H1 (cell line): ENCODE measurements at regions not wholly inside any gene's neighbourhood (a gene's known extent, or its start where the extent isn't known, plus 50 kb on each side); places are given as distances from the start of the nearest gene placed in this dataset.

ENCODE experiments used
- CTCF ChIA-PET: fragments of 300-600 bp; sonication (Branson Sonifier 250); formaldehyde crosslinking; loops from one replicate; lab custom pipeline; 2021; ENCODE audit not compliant: partially characterized antibody; lab: Charles Lee
- POLR2A ChIA-PET: fragments of 300-600 bp; sonication (Branson Sonifier 250); formaldehyde crosslinking; loops from one replicate; lab custom pipeline; 2021; ENCODE audit warnings: inconsistent platforms; ENCODE audit not compliant: partially characterized antibody; lab: Charles Lee
- DNase-seq, 2 experiments: peaks; one replicate each; pipeline versions ENCODE4 v3.0.0 to v3.0.0-alpha.2; 2010 to 2022; ENCODE audit warnings: low spot score in 2 of 2, low read depth in 1 of 2, mixed read lengths in 1 of 2
- FAIRE-seq: peaks from 2 replicates; lab custom pipeline; 2011; peaks lifted over from hg19 to GRCh38; lab: Jason Lieb, UNC
- H2AFZ ChIP-seq: 2 replicates; pipeline ENCODE4 v1.8.1; 2012; ENCODE audit warnings: low read length, inconsistent platforms
- H2AK5ac ChIP-seq: 2 replicates; pipeline ENCODE4 v1.6.1; 2013; ENCODE audit warnings: low read depth, low read length
- H2BK120ac ChIP-seq: replicated peaks from 2 replicates; pipeline ENCODE3; 2013; ENCODE audit warnings: low read depth, low read length, inconsistent platforms
- H2BK12ac ChIP-seq: 2 replicates; pipeline ENCODE4 v1.6.1; 2013; ENCODE audit warnings: low read depth, low read length
- H2BK15ac ChIP-seq: 2 replicates; pipeline ENCODE4 v1.6.1; 2013; ENCODE audit warnings: low read length
- H2BK20ac ChIP-seq: 2 replicates; pipeline ENCODE4 v1.6.1; 2013; ENCODE audit warnings: low read length
- H2BK5ac ChIP-seq: 2 replicates; pipeline ENCODE4 v1.6.1; 2013; ENCODE audit warnings: low read depth, low read length
- H3K14ac ChIP-seq: 2 replicates; pipeline ENCODE4 v1.6.1; 2013; ENCODE audit warnings: inconsistent platforms; ENCODE audit not compliant: insufficient read length
- H3K18ac ChIP-seq: 2 replicates; pipeline ENCODE4 v1.6.1; 2013; ENCODE audit warnings: low read length; ENCODE audit errors: extremely low read depth
- H3K23ac ChIP-seq: 2 replicates; pipeline ENCODE4 v1.6.1; 2013; ENCODE audit warnings: inconsistent platforms; ENCODE audit not compliant: insufficient read length
- H3K23me2 ChIP-seq: 2 replicates; pipeline ENCODE4 v1.6.1; 2013; ENCODE audit warnings: low read depth, low read length
- H3K27ac ChIP-seq: 2 replicates; pipeline ENCODE4 v1.6.1; 2011; ENCODE audit warnings: low read depth, low read length, inconsistent platforms
- H3K27me3 ChIP-seq, 4 experiments: replicated peaks in 1 of 4; 1 replicate in 1 of 4; 2 replicates in 3 of 4; pipeline versions ENCODE4 v1.6.1 to v1.8.1; 2011 to 2013; ENCODE audit warnings: low read length in 3 of 4, mild to moderate bottlenecking in 3 of 4, inconsistent platforms in 2 of 4, mixed read lengths in 2 of 4, moderate library complexity in 1 of 4; ENCODE audit not compliant: control insufficient read depth in 3 of 4, insufficient read depth in 3 of 4; ENCODE audit errors: extremely low read depth in 1 of 4
- H3K36me3 ChIP-seq, 4 experiments: 2 replicates each; pipeline versions ENCODE4 v1.6.1 to v1.8.1; 2011 to 2013; ENCODE audit warnings: mild to moderate bottlenecking in 4 of 4, low read length in 3 of 4, moderate library complexity in 2 of 4, control low read depth in 1 of 4, inconsistent platforms in 1 of 4; ENCODE audit not compliant: insufficient read depth in 4 of 4, control insufficient read depth in 2 of 4
- H3K4ac ChIP-seq: replicated peaks from 2 replicates; pipeline ENCODE3; 2013; ENCODE audit warnings: low read length, low read depth, mixed read lengths, inconsistent platforms; ENCODE audit not compliant: insufficient read length
- H3K4me1 ChIP-seq, 4 experiments: replicated peaks in 1 of 4; 1 replicate in 1 of 4; 2 replicates in 3 of 4; pipeline versions ENCODE4 v1.6.1 to v1.8.1; 2011 to 2013; ENCODE audit warnings: low read length in 3 of 4, inconsistent platforms in 2 of 4, mixed read lengths in 1 of 4; ENCODE audit not compliant: insufficient read depth in 4 of 4, control insufficient read depth in 3 of 4
- H3K4me2 ChIP-seq, 2 experiments: 2 replicates each; pipeline versions ENCODE4 v1.6.1 to v1.8.1; 2011 to 2013; ENCODE audit warnings: low read depth in 2 of 2, low read length in 2 of 2, control low read depth in 1 of 2, inconsistent platforms in 1 of 2, mild to moderate bottlenecking in 1 of 2; ENCODE audit not compliant: insufficient read depth in 1 of 2
- H3K4me3 ChIP-seq, 4 experiments: fragments of 200-600, 300-600 bp in 1 of 4; sonication (generic), shearing (Covaris generic), sonication (Bioruptor Twin) in 1 of 4; 2 replicates each; pipeline versions ENCODE4 v1.5.1 to v1.8.1; 2011 to 2016; ENCODE audit warnings: low read length in 4 of 4, low read depth in 3 of 4, control low read depth in 2 of 4, inconsistent platforms in 2 of 4, mild to moderate bottlenecking in 2 of 4, mixed read lengths in 1 of 4, moderate library complexity in 1 of 4; ENCODE audit not compliant: insufficient read depth in 2 of 4; ENCODE audit errors: extremely low read depth in 1 of 4
- H3K56ac ChIP-seq: replicated peaks from 2 replicates; pipeline ENCODE3; 2013; ENCODE audit warnings: low read depth, mild to moderate bottlenecking, mixed read lengths, low read length, inconsistent platforms; ENCODE audit not compliant: insufficient read length
- H3K79me1 ChIP-seq: 2 replicates; pipeline ENCODE4 v1.6.1; 2013; ENCODE audit warnings: low read depth, low read length, control low read depth
- H3K79me2 ChIP-seq, 2 experiments: 2 replicates each; pipeline versions ENCODE4 v1.6.1 to v1.8.1; 2012 to 2013; ENCODE audit warnings: low read length in 2 of 2, mild to moderate bottlenecking in 2 of 2, inconsistent platforms in 1 of 2; ENCODE audit not compliant: insufficient read depth in 2 of 2, control insufficient read depth in 1 of 2
- H3K9ac ChIP-seq, 4 experiments: replicated peaks in 1 of 4; 1 replicate in 1 of 4; 2 replicates in 3 of 4; pipeline versions ENCODE4 v1.6.1 to v1.8.1; 2011 to 2013; ENCODE audit warnings: low read depth in 3 of 4, low read length in 3 of 4, control low read depth in 2 of 4, mild to moderate bottlenecking in 2 of 4, moderate library complexity in 2 of 4, inconsistent platforms in 1 of 4; ENCODE audit errors: extremely low read depth in 1 of 4
- H3K9me3 ChIP-seq, 2 experiments: 2 replicates each; pipeline versions ENCODE4 v1.6.1 to v1.8.1; 2012 to 2013; ENCODE audit warnings: mild to moderate bottlenecking in 2 of 2, moderate library complexity in 2 of 2, control low read depth in 1 of 2, inconsistent platforms in 1 of 2, low read depth in 1 of 2, low read length in 1 of 2, mixed read lengths in 1 of 2; ENCODE audit not compliant: insufficient read depth in 2 of 2
- H4K20me1 ChIP-seq, 2 experiments: replicated peaks in 1 of 2; 2 replicates each; pipeline versions ENCODE3 to v1.8.1; 2011 to 2013; ENCODE audit warnings: inconsistent platforms in 2 of 2, low read length in 2 of 2, mild to moderate bottlenecking in 1 of 2; ENCODE audit not compliant: insufficient read depth in 2 of 2, control insufficient read depth in 1 of 2
- H4K5ac ChIP-seq: 2 replicates; pipeline ENCODE4 v1.6.1; 2013; ENCODE audit warnings: low read length, low read depth, mixed read lengths, inconsistent platforms; ENCODE audit not compliant: insufficient read length
- H4K8ac ChIP-seq: 2 replicates; pipeline ENCODE4 v1.8.0; 2013; ENCODE audit warnings: mild to moderate bottlenecking, moderate library complexity, low read length, inconsistent platforms; ENCODE audit not compliant: insufficient read depth; ENCODE audit errors: extremely low read depth
- H4K91ac ChIP-seq: replicated peaks from 2 replicates; pipeline ENCODE3; 2013; ENCODE audit warnings: low read length, mixed read lengths, inconsistent platforms; ENCODE audit not compliant: insufficient read length
- ASH2L ChIP-seq: fragments of 200-600, 300-600 bp; sonication (generic); IDR thresholded peaks from one replicate; pipeline ENCODE4 v1.7.1; 2017; ENCODE audit warnings: low read length
- CBX5 ChIP-seq: fragments of 300-800, 300-1000 bp; sonication (generic); IDR thresholded peaks from 2 replicates; pipeline ENCODE4 v1.7.1; 2016; ENCODE audit warnings: antibody characterized with exemption, low read length, low read depth
- E2F6 ChIP-seq: IDR thresholded peaks from 2 replicates; pipeline ENCODE4 v1.6.1; 2012; ENCODE audit warnings: inconsistent platforms
- KDM4A ChIP-seq: IDR thresholded peaks from one replicate; pipeline ENCODE4 v1.7.1; 2012; ENCODE audit warnings: low read depth, mild to moderate bottlenecking, moderate library complexity, low read length, inconsistent platforms; ENCODE audit not compliant: severe bottlenecking
- POLR2A ChIP-seq, 2 experiments: IDR thresholded peaks; 1 replicate in 1 of 2; 2 replicates in 1 of 2; pipeline ENCODE4 v1.6.1; 2011; ENCODE audit warnings: low read depth in 2 of 2, low read length in 2 of 2, mild to moderate bottlenecking in 2 of 2; ENCODE audit errors: control extremely low read depth in 1 of 2
- POU5F1 ChIP-seq: IDR thresholded peaks from 2 replicates; pipeline ENCODE4 v1.6.1; 2011; ENCODE audit warnings: low read depth, mild to moderate bottlenecking, low read length, moderate library complexity
- RNF2 ChIP-seq: fragments of 200-900, 300-1000 bp; sonication (generic); IDR thresholded peaks from 2 replicates; pipeline ENCODE4 v1.7.1; 2016; ENCODE audit warnings: borderline replicate concordance, low read depth, mild to moderate bottlenecking, antibody characterized with exemption, low read length; ENCODE audit not compliant: poor library complexity, severe bottlenecking; ENCODE audit errors: missing control alignments
- RXRA ChIP-seq: IDR thresholded peaks from 2 replicates; pipeline ENCODE4 v1.6.1; 2011; ENCODE audit warnings: low read depth, mild to moderate bottlenecking, low read length, moderate library complexity; ENCODE audit not compliant: insufficient read depth
- SAP30 ChIP-seq: fragments of 300-600 bp; sonication (generic); IDR thresholded peaks from 2 replicates; pipeline ENCODE4 v1.7.1; 2012; ENCODE audit warnings: low read length, moderate library complexity, mild to moderate bottlenecking, inconsistent platforms; ENCODE audit not compliant: insufficient read depth, insufficient replicate concordance
- SIN3A ChIP-seq, 2 experiments: IDR thresholded peaks in 1 of 2; conservative IDR thresholded peaks in 1 of 2; 2 replicates each; pipeline ENCODE4 v1.6.1; 2011 to 2012; ENCODE audit warnings: low read length in 2 of 2, improper control_type of control experiment in 1 of 2, low read depth in 1 of 2, mild to moderate bottlenecking in 1 of 2
- SP4 ChIP-seq: IDR thresholded peaks from 2 replicates; pipeline ENCODE4 v1.6.1; 2012; ENCODE audit warnings: low read length, inconsistent platforms
- SUZ12 ChIP-seq: fragments of 200-600 bp; sonication (generic); IDR thresholded peaks from 2 replicates; pipeline ENCODE4 v1.6.1; 2012; ENCODE audit warnings: mild to moderate bottlenecking, inconsistent platforms, low read length, moderate library complexity, mixed read lengths
- WGBS, 2 experiments: shearing (Covaris generic) in 1 of 2; methylation state at CpG; one replicate each; pipeline versions ENCODE4 v1.1.6 to v1.1.7; 2013 to 2015; ENCODE audit warnings: low lambda C conversion rate in 2 of 2, mixed read lengths in 2 of 2, inconsistent platforms in 1 of 2, low coverage in 1 of 2, missing lambda C conversion rate in 1 of 2; ENCODE audit not compliant: insufficient replicate concordance in 2 of 2, insufficient coverage in 1 of 2, insufficient read length in 1 of 2; ENCODE audit errors: extremely low coverage in 1 of 2, missing lambda C conversion rate in 1 of 2; 5-methylcytosine and 5-hydroxymethylcytosine counted together

- FAIRE-seq (no peak), DNase-seq (peak in 1 of 2 experiments; percentile 67)
- Histone ChIP-seq H2BK20ac (no peak overlapping the region), H3K14ac (no peak overlapping the region), H3K4me1 (peaks cover 0 to 3% (median 1%) of the 10 kb centered on the region in 4 experiments; a peak in 4 of 7 replicates), H2AK5ac (no peak overlapping the region), H4K8ac (no peak overlapping the region), H2BK15ac (peak overlapping the region; percentile 46; the same call in 1 of the 2 replicates), H3K9ac (peak overlapping the region in 3 of 4 experiments; percentile 19 to 58 (median 48); a peak in 6 of 7 replicates), H2AFZ (peak overlapping the region; percentile 88), H3K18ac (0 out of 2 replicates have a peak overlapping the region, but pooled peaks have one; percentile 13), H4K5ac (no peak overlapping the region), H3K9me3 (no peaks in the 10 kb centered on the region), H3K79me1 (no peaks in the 10 kb centered on the region), H3K4me2 (peak overlapping the region; percentile 88 to 97), H3K56ac (no peak overlapping the region), H2BK12ac (peak overlapping the region; percentile 62; the same call in 1 of the 2 replicates), H4K91ac (no peak overlapping the region), H3K27me3 (peaks cover 0 to 2% (median under 1%) of the 10 kb centered on the region in 4 experiments; a peak in 3 of 7 replicates), H2BK5ac (no peak overlapping the region), H3K36me3 (no peaks in the 10 kb centered on the region), H4K20me1 (no peaks in the 10 kb centered on the region), H3K79me2 (no peaks in the 10 kb centered on the region; a peak in 1 of 4 replicates), H3K4ac (no peak overlapping the region), H3K23ac (no peak overlapping the region), H2BK120ac (no peak overlapping the region), H3K23me2 (peaks cover 18% of the 10 kb centered on the region), H3K27ac (peak overlapping the region; percentile 40; the same call in 1 of the 2 replicates), H3K4me3 (peak overlapping the region; percentile 69 to 97 (median 74))
- POLR2A ChIA-PET: interaction anchor here (0.7 to 2.0 kb wide), 14 partner anchors 9 to 143 kb away, joined by 3 to 10 read pairs (median 4); no protein-coding TSS in a partner anchor
- CTCF ChIA-PET: interaction anchor here (0.9 to 1.7 kb wide), 6 partner anchors 14 to 237 kb away, joined by 3 to 8 read pairs (median 4); no protein-coding TSS in a partner anchor
- 4% methylated on average over 10 of the region's 21 CpGs; no CpG with 5 or more reads in 1 of the 2 experiments for WGBS, 2 experiments
- TF ChIP-seq ASH2L (no peak), RNF2 (no peak), SAP30 (peak; percentile 22), CBX5 (no peak), E2F6 (no peak), SP4 (no peak), POLR2A (IDR thresholded peaks at IDR 0.05; ENCODE audit: control extremely low read depth in 1 of 2, low read depth in 2 of 2, low read length in 2 of 2) (no peak; a peak in 1 of 3 replicates), SUZ12 (no peak), POU5F1 (no peak), RXRA (no peak), SIN3A (conservative IDR thresholded peaks at IDR 0.05 in 1 of 2, IDR thresholded peaks at IDR 0.05 in 1 of 2; ENCODE audit: low read depth in 1 of 2, low read length in 2 of 2) (no peak), KDM4A (peak; percentile 79)
These were observed 64.3 kb downstream of the GPX5 start for GRCh38 chr6:28589957-28590349.
